ENCODE measurements at regions not wholly inside any gene's neighbourhood (a gene's known extent, or its start where the extent isn't known, plus 50 kb on each side); places are given as distances from the start of the nearest gene placed in this dataset.

DNA sequence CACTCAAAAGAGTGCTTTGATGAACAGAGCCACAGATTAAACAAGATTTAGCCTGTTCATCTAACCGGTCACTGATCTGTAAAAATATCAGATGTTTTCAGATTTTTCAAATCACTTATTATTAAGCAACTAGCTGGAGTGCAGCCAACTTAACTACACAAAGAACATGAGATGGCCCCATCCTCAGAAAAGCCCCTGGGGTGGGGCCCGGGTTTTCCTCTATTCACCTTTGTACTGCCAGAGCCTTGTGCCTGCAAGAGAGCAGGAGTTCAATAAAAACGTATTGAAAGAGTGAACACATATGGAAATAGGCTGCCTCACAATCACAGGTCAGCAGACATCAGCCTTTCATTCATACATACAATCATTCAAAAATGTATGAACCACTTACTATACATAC, 516.1 kb downstream of the OMA1 start:
- no peak for FAIRE-seq
- no peak for DNase-seq (ENCODE audit: insufficient read length, low spot score)

DNA sequence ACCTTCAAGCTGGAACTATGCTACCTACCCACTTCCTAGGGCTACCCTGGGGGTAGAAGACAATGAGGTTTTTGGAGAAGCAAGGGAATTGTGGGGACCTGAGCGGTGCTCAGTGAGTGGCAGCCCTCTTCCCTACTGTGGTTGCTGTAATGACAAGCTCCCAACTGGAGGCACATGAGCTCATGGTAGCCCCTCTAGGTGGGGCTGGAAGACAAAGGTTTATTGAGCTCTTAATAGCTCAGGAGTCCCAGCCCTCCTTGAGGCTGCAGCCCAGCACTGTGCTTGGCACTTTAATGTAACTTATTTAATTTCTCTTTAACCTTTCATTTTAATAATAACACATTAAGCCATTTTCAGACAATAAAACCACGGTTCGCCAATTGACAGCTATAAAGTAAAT, 528.9 kb downstream of the OMA1 start:
- DNase-seq (ENCODE audit: insufficient read length, low spot score): no peak
- FAIRE-seq: no peak

DNA sequence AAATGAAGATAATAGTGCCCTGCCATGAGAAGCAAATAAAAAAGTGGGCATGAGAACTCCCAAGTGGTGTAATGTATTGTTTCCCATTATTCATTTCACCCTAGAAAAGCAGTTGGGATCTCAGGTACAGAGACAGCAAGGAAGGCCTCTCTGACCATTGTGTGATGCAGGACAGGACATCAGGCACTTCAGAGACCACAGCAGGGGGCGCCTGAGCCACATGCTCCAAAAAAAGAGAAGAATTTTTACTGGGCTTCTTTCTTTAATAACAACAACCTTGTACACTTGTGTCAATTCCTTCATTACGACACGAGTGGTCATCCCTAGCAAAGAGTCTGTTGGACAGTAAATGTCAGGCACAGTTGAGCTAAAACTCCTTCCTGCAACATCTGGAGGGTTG, 533.3 kb downstream of the OMA1 start:
- FAIRE-seq (no peak), DNase-seq (ENCODE audit: insufficient read length, low spot score) (no peak)

DNA sequence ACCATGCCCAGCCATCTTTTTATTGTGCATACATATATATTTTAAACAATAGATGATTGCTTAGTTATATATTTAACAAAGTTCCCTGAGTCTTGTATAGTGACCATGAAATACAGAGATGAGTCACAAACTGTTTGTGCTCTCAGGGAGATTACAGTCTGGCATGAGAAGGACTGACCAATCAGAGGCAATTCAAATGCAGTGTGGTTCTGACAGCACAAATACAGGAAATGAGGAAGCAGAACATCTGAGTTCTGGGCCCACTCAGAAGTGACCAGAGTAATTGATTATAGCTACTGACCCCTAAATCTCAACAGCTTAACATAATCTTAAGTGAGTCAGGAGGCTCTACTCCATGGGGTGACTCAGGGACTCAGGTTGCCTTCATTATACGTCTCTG, 534.5 kb downstream of the OMA1 start:
- FAIRE-seq (no peak), DNase-seq (ENCODE audit: insufficient read length, low spot score) (no peak)

DNA sequence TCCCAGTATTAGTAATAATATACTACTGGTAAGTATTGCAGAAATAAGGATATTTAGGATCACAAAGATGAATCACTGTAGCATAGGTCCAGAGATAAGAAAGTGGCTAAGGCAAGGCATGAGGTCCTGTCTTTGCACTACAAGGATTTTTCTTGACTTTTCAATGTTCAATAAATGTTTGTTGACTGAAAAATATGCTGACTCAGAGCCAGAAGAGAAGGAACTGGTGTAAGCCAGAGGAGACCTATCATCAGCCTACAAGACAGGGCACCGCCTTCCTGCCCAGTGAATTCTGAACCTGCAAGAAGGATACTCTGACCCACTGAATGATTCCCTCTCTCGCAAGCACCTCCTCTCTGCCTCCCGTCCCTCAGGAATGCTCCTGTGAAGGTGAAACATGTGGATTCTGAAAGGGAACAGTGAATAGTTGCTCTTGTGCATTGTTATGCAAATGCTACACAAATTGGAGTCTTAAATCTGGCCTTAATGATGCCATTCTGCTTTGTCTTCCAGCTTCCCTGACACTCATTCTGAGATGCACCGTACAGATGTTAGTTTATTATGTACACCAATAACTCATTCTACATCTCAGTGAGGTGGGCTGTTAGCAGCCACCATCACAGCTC, 540.0 kb downstream of the OMA1 start:
- FAIRE-seq (no peak), DNase-seq (ENCODE audit: insufficient read length, low spot score) (no peak)

DNA sequence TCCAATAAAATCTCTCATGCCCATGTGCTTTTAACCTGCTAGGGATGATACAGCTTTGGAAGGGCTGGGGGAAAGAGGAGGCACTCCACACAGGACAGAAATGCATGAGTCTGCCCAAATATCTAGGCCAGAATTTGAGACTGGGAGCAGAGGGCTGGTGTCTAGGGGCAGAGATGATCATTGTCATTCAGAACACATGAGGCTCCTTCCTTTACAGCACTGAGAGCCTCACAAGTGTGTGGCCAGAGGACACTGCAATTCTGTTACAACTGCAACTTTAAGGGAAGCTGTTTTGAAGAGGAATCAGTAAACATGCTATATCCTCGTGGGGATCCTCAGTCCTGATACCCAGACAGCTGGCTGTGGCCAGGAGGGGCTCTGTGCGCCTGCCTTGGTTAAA, 541.3 kb downstream of the OMA1 start:
- FAIRE-seq: no peak
- no peak for DNase-seq (ENCODE audit: insufficient read length, low spot score)

DNA sequence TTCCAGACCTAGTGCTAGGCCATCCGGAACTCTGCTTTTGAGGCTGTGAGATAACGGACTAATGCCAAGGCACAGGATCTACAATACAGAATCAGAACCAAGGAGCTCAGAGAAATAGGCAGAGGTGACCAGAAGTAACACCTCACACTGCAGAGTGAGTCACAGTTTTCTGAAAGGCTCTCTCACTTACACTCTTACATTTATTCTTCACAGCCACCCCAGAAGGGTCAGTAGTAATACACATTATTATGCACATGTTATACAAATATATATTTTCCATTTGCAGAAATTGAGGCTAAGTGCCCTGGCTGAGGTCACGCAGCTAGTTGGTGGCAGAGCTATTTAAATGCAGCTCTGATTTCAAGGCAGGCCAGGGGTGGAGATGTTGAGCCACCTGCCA, 542.5 kb downstream of the OMA1 start:
- no peak for DNase-seq (ENCODE audit: insufficient read length, low spot score)
- no peak for FAIRE-seq

DNA sequence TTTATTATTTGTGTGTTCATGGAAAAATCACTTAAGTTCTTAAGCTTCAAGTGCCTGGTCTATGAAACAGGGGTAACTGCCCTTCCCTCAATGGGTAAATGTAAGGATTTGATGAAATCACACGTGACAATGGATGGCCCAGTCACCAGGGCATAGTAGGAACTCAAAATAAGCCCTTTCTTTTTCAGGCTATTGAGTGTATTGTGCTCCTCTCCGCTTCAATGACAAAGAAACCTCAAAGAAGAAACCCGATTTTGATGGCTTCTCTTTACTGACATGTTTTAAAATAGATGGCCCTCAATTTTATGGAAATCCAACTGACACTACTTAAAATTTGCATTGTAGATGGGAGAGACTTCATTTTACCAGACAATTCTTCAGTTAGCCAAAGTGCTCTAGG, 543.5 kb downstream of the OMA1 start:
- DNase-seq (ENCODE audit: insufficient read length, low spot score) (no peak), FAIRE-seq (no peak)

DNA sequence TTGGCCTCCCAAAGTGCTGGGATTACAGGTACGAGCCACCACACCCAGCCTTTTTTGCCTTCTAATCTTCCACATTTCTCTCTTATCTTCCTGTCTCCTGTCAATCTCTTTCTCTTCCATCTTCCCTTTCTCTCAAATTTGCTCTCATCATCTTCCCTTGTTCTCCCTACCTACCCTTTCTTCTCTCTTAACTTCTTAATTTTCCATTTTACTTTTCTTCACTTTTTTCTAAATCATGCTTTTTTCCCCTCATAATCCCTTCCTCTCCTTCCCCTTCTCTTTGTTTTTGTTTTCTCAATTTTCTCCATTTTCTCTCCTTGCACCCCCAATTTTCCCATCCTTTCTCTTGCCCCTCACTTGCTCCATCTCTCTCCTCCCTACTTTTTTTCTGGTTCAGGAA, 545.7 kb downstream of the OMA1 start:
- no peak for FAIRE-seq

DNA sequence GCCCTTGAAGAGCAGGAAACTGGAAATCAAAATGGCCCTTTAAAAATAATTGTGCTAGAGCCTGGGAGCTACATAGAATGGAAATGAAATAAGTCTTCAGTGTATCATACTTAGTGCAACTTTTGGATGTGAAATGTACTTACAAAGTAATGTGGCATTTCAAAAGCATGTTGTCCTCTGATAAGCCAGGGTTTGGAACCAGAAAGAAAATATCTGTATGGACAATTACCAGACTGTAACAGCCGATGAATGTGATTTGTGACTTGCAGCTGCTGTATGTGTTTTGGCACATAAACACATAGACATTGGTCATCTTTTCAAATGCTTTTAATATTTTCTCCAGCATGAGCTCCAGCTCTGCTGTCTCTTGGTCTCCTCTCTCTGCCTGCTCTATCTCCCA, 546.4 kb downstream of the OMA1 start:
- DNase-seq (ENCODE audit: insufficient read length, low spot score): no peak
- FAIRE-seq: no peak

More for the DNA sequence above, 545.7 kb downstream of the OMA1 start:
- no peak for DNase-seq (ENCODE audit: insufficient read length, low spot score)

DNA sequence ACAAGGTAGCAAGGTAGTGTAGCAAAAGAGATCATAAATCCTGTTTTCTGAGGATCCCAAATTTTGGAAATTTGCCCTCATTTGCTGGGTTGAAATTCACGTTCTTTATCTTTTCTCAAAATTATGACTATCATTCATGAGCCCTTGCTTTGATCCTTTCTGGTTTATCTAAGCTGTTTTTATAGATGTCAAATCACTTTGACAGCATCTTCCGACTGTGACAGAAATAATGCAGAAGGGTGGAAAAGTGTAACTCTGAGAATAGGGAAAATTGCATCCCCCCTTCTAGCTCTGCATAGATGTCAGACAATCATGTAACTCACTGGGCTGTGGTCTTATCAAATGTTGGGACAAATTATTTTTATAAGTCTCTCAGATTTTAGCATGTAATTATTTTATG, 550.1 kb downstream of the OMA1 start:
- DNase-seq (ENCODE audit: insufficient read length, low spot score): no peak
- no peak for FAIRE-seq

DNA sequence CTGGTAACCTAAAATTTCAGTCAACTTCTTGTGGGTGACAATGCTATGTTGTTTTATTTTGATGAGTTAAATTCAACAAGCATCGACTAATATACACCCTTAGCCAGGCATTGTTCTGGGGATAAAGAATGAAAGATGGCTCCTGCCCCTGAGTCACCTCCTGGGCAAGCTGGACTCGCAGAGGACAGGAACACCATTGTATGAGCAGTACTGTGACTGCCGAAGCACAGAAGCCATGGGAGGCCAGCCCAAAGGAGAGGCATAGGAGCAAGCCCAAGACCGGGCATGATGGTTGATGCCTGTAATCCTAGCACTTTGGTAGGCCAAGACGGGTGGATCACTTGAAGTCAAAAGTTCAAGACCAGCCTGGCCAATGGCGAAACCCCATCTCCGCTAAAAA, 555.2 kb downstream of the OMA1 start:
- no peak for DNase-seq (ENCODE audit: insufficient read length, low spot score)
- FAIRE-seq: no peak

DNA sequence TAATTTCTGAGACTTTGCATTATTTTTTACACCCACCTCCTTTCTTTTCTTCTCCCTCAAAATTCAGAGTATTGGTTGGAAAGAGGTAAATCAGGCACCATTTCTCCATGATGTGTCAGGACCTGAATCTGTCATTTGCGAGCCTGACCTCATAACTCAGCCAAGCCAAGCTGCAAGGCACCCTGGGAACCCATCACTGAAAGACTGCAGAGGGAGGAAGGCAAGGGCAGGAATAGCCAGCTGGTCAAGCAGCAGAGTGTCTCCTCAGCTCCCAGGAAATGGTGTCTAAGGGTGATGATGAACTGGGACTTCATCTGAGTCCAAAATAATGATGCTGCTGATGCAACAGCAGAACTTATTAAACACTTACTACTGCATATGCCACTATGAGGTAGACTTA, 556.6 kb downstream of the OMA1 start:
- FAIRE-seq (no peak), DNase-seq (ENCODE audit: insufficient read length, low spot score) (no peak)

DNA sequence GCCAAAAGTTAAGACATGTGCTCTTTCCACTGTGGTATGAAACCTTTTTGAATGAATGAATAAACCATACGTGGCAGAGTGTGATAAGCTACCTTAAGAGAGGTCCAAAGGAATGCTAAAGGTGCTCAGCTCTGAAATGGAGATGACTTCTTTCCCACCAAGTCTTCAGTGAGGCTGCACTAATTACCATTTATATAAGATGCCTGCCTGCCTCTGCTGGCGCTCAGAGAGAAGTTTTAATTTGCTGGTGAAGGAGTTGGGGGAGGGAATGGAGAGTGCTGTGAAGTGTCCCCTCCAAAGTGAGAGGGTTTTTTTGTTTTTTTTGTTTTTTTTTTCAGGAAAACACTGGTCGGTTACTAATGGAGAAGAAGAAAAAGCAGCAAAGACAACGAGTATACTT, 559.0 kb downstream of the OMA1 start:
- DNase-seq (ENCODE audit: insufficient read length, low spot score) (no peak), FAIRE-seq (no peak)

DNA sequence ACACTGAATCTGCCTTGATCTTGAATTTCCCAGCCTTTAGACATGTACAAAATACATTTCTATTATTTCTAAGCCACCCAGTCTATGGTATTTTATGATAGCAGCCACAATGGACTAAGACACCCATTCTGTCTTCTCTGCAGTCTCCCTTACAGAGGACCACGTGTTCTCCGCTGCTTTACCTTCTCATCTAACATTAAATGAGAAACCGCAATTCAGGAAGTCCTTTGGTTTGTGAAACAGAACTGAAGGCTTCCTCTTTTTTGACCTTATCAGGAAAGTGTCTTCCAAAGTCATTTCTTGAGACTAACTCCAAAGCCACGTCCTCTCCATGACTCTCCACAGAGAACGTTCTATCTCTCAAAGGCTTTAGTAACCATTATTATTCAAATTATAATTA, 560.1 kb downstream of the OMA1 start:
- no peak for FAIRE-seq
- no peak for DNase-seq (ENCODE audit: insufficient read length, low spot score)

DNA sequence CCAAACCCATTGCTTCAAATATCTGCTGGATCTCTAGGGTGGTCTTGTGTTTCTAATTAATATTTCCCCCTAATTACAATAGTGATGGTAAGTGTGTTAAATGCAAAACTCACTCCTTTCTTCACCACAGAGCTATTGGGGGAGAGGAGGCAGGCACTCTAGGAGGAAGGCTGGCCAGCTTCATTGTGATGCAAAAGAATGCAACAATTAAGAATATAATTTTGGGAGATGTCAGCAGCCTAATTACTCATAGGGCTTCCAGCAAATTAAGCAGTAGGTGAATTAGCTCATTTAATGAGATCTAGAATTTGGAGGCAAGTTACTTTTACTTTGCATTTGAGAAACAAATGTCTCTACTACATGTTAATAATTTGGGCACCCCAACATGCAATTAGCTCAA, 560.4 kb upstream of the DAB1 start:
- FAIRE-seq: no peak

DNA sequence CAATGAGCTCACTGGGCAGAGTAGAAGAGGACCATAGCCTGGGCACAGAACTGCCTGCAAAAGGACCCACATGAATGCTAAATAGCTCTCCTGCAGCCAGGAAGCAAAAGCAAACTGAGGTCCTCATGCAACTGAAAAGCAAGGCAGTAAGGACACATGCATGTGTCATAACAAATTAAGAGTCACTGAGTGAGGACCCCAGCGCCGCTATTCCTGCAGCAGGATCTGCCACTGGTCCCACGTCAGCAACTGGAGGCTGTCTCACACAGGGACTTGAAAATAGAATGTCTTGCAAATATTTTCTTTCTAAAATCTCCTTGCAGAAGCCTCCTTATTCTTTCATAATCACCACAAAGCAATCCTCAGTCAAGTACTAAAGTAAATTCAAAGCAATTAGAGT, 559.6 kb upstream of the DAB1 start:
- DNase-seq (ENCODE audit: insufficient read length, low spot score): no peak
- no peak for FAIRE-seq

More for the DNA sequence above, 560.4 kb upstream of the DAB1 start:
- no peak for DNase-seq (ENCODE audit: insufficient read length, low spot score)

DNA sequence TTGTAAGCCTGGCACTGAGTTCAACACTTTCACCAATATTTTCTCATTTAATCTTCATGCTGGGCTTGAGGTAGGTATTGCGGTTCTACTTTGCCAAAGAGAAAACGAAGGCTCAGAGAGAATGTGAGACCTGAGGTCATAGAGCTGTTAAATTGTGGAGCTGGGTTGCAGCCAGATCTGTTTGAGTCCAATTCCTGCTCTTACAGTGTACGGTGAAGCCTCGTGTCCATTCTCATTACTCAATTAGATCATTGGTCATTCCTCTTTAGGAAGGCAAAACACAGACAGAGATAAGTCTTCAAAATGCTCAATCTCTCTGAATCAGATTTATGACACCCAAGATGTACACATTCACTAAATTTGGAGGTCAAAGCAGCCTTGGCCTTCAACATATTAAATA, 559.0 kb upstream of the DAB1 start:
- no peak for FAIRE-seq
- DNase-seq (ENCODE audit: insufficient read length, low spot score): no peak

DNA sequence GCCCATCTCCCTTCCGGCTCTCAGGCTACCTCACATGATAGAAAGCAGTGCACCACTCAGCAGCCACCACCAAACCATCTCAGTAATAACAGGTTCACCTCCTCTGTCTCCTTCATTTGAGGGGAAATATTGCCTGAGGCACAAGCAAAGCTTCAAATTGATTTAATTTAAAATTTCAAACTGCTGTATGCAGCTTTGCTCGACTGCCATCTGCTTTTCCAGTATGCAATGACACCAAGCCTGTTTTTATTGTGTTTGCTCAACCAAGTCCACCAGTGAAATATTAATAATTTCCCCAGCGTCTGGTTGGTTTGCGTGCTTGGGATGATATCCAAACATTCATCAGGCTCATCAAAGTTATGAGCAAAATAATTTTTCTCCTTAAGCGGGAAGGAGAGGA, 552.4 kb upstream of the DAB1 start:
- FAIRE-seq: no peak
- DNase-seq (ENCODE audit: insufficient read length, low spot score): no peak

DNA sequence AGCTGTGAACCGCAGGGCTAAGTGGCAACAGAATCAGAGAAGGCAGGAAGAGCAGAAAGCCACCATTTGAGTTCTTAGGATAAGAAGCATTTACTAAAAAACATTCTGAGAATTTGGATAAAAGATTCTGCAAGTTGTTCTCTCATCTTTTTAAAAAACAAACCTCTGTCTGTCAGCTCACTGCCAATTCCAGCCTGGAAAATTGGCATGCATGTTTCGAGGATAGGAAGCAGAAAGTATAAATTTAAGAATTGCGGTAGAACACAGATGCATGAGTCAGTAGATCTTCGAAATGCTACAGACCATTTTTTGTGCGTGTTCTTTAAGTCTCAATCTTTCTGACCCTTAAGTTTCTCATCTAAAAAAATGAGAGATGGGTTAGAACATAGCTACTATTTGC, 544.5 kb upstream of the DAB1 start:
- FAIRE-seq (no peak), DNase-seq (ENCODE audit: insufficient read length, low spot score) (no peak)

DNA sequence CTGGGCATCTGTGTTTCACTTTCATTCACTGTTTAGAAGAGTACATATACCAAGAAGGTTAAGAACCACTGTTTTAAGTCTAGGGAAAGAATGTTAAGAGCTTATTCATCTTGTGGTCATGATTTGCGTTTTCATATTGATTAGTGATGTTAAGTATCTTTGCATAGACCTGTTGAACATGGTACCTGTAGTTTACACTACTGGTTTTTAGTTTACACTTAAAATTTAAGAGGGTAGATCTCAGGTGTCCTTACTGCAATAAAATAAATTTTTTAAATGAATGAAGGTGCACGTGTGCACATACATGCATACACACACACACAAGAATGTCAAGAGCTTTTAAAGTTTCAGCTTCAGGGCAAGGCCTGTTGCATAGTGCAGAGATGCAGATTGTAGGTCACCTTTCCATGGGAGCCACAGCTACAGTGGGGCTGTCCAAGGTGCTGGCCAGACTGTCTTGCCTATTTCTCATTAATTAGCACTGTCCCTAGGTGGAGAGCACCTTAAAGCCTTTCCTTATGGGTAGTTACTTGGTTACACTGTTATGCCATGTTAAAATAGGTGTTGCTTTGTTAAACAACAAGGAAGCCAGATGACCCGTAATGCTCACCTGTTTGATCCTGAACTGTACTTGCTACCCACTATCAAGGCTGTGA, 543.0 kb upstream of the DAB1 start:
- FAIRE-seq (no peak), DNase-seq (ENCODE audit: insufficient read length, low spot score) (no peak)

DNA sequence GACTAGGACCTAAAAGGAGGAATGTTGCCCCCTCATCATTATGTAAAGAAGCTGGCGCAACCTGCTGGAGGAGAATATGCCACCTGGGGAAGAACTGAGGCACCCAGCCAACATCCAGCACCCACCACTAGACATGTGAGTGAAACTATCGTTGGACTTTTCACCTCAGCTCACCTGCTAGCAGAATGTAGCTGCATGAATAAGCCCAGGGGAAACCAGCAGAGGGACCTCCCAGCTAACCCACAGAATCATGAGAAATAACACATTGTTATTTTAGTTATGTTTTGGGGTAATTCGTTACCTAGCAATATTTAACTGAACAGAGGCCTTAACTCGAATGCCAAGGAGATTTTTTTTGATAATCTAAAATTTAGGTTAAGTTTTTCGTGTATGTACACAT, 542.5 kb upstream of the DAB1 start:
- FAIRE-seq: no peak

DNA sequence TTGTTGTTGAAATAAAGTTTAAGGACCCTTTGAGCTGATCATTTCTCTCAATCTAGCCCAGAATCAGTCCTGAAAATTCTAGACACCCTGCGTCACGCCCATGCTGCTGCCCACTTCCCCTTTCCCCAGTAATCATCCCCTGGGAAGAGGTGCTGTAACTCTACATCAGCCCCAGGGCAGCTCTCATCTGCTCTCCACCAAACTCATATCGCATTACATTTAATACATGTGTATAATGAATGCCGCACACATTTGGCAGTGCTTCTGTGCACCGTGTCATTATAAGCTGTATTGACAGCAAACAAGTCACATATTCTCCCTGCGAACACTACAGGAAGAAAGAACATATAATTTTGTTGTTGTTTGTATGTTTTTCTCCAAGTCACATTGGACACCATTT, 539.7 kb upstream of the DAB1 start:
- FAIRE-seq (no peak), DNase-seq (ENCODE audit: insufficient read length, low spot score) (no peak)

More for the DNA sequence above, 542.5 kb upstream of the DAB1 start:
- no peak for DNase-seq (ENCODE audit: insufficient read length, low spot score)
